CD14-positive monocyte (primary cell): ENCODE measurements at regions not wholly inside any gene's neighbourhood (a gene's known extent, or its start where the extent isn't known, plus 50 kb on each side); places are given as distances from the start of the nearest gene placed in this dataset.
"Not testable (repeated sequence)": the region's sequence is repeated elsewhere in the genome, so short reads cannot be mapped to it uniquely, and the experiment has no call there.

Source experiments
- DNase-seq, 3 donors: peaks; one replicate each; pipeline ENCODE4 v3.0.0-alpha.2; 2011 to 2022
- H2AFZ ChIP-seq: 2 replicates; pipeline ENCODE4 v1.6.0; 2012; ENCODE audit warnings: mild to moderate bottlenecking, low read depth, low read length, inconsistent platforms; ENCODE audit not compliant: insufficient read depth, poor library complexity, severe bottlenecking
- H3K27ac ChIP-seq, 2 donors: 1 replicate in 1 of 2; 2 replicates in 1 of 2; pipeline ENCODE4 v1.5.1; 2012 to 2013; ENCODE audit warnings: low read length in 2 of 2, control low read depth in 1 of 2, inconsistent platforms in 1 of 2, low read depth in 1 of 2, mild to moderate bottlenecking in 1 of 2
- H3K27me3 ChIP-seq, 2 donors: one replicate each; pipeline versions ENCODE4 v1.6.0 to v1.6.1; 2011 to 2013; ENCODE audit warnings: low read length in 2 of 2; ENCODE audit not compliant: control insufficient read depth in 2 of 2, insufficient read depth in 2 of 2
- H3K36me3 ChIP-seq, 2 donors: replicated peaks in 1 of 2; 1 replicate in 1 of 2; 2 replicates in 1 of 2; pipeline versions ENCODE4 v1.5.1 to v1.6.1; 2012 to 2013; ENCODE audit warnings: low read length in 2 of 2, control low read depth in 1 of 2, inconsistent platforms in 1 of 2, mild to moderate bottlenecking in 1 of 2; ENCODE audit not compliant: insufficient read depth in 2 of 2, control insufficient read depth in 1 of 2
- H3K4me1 ChIP-seq, 2 donors: 1 replicate in 1 of 2; 2 replicates in 1 of 2; pipeline versions ENCODE4 v1.5.1 to v1.6.1; 2012 to 2013; ENCODE audit warnings: low read length in 2 of 2, control low read depth in 1 of 2, inconsistent platforms in 1 of 2, mild to moderate bottlenecking in 1 of 2, moderate library complexity in 1 of 2; ENCODE audit not compliant: insufficient read depth in 2 of 2, control insufficient read depth in 1 of 2
- H3K4me2 ChIP-seq: replicated peaks from 2 replicates; pipeline ENCODE3; 2012; ENCODE audit warnings: low read length, moderate library complexity, mild to moderate bottlenecking; ENCODE audit not compliant: poor library complexity, severe bottlenecking; ENCODE audit errors: extremely low read depth
- H3K4me3 ChIP-seq, 3 experiments: fragments of 200-600 bp in 1 of 3; sonication (generic) in 1 of 3; replicated peaks in 1 of 3; 1 replicate in 2 of 3; 2 replicates in 1 of 3; pipeline ENCODE4 v1.5.1; 2011 to 2013; ENCODE audit warnings: low read length in 3 of 3, mild to moderate bottlenecking in 3 of 3, control low read depth in 2 of 3, low read depth in 2 of 3, inconsistent platforms in 1 of 3, moderate library complexity in 1 of 3
- H3K79me2 ChIP-seq: 2 replicates; pipeline ENCODE4 v1.6.0; 2012; ENCODE audit warnings: mild to moderate bottlenecking, control low read depth, inconsistent platforms, low read length, moderate library complexity; ENCODE audit not compliant: insufficient read depth
- H3K9ac ChIP-seq: 2 replicates; pipeline ENCODE4 v1.6.0; 2017; ENCODE audit warnings: low read length, mild to moderate bottlenecking; ENCODE audit not compliant: insufficient read depth, poor library complexity, severe bottlenecking
- H3K9me3 ChIP-seq, 2 donors: replicated peaks in 1 of 2; 1 replicate in 1 of 2; 2 replicates in 1 of 2; pipeline versions ENCODE4 v1.5.1 to v1.6.1; 2012 to 2013; ENCODE audit warnings: low read length in 2 of 2, control low read depth in 1 of 2; ENCODE audit not compliant: control insufficient read depth in 1 of 2, insufficient read depth in 1 of 2
- H4K20me1 ChIP-seq: 2 replicates; pipeline ENCODE4 v1.6.0; 2012; ENCODE audit warnings: mild to moderate bottlenecking, low read length, control low read depth, moderate library complexity; ENCODE audit not compliant: insufficient read depth
- H3K27ac Mint-ChIP-seq, 7 donors: one replicate each; pipeline ENCODE4 v1.8.0; 2020; ENCODE audit warnings: mild to moderate bottlenecking in 7 of 7, mixed read lengths in 7 of 7, moderate library complexity in 6 of 7, inconsistent platforms in 2 of 7
- H3K27me3 Mint-ChIP-seq, 3 donors: one replicate each; pipeline ENCODE4 v1.8.0; 2021 to 2022; ENCODE audit warnings: low read depth in 3 of 3, mild to moderate bottlenecking in 3 of 3, mixed read lengths in 3 of 3, moderate library complexity in 3 of 3, inconsistent platforms in 1 of 3
- H3K36me3 Mint-ChIP-seq, 2 donors: one replicate each; pipeline ENCODE4 v1.8.0; 2020; ENCODE audit warnings: mixed read lengths in 2 of 2, inconsistent platforms in 1 of 2, mild to moderate bottlenecking in 1 of 2
- H3K4me1 Mint-ChIP-seq: one replicate; pipeline ENCODE4 v1.8.0; 2020; ENCODE audit warnings: mild to moderate bottlenecking, mixed read lengths
- H3K4me3 Mint-ChIP-seq, 2 donors: one replicate each; pipeline ENCODE4 v1.8.0; 2020; ENCODE audit warnings: mild to moderate bottlenecking in 2 of 2, mixed read lengths in 2 of 2, moderate library complexity in 1 of 2
- H3K9me3 Mint-ChIP-seq, 7 donors: one replicate each; pipeline ENCODE4 v1.8.0; 2020 to 2022; ENCODE audit warnings: mixed read lengths in 7 of 7, mild to moderate bottlenecking in 6 of 7, moderate library complexity in 6 of 7, inconsistent platforms in 2 of 7
- WGBS: methylation state at CpG from one replicate; pipeline ENCODE4 v1.1.5; 2013; ENCODE audit warnings: missing lambda C conversion rate; ENCODE audit not compliant: insufficient coverage; 5-methylcytosine and 5-hydroxymethylcytosine counted together
- intact Hi-C, 2 donors: fragments of 100-400 bp; cut with micrococcal nuclease; formaldehyde crosslinking; loops; one replicate each; pipeline versions ENCODE4 v1.15.0 to v1.15.1; 2023
- TF ChIP-seq, protein P1 (sequence below): fragments of 200-600 bp; IDR thresholded peaks from one replicate; pipeline ENCODE4 v1.8.0; 2022; ENCODE audit warnings: antibody characterized with exemption, mild to moderate bottlenecking

DNA sequence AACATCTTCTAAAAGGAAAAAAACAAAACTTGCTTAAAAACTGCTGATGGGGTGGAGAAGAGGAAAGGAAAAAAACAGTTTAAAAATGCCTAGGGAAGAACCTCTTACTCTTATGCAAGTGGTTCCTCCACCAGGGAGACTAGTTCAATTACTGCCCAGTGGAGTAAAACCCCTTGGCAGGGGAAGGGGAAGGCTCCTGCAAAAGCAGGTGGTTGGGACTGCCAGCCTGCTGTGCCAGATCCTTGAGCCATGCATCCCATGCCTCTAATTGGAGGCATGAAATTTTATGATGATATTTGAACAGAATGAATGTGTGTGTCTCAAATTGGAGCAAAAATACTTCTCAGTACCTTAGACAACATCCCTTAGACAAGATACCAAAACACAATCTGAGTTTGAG lies 118.8 kb downstream of the FSCB start:
- intact Hi-C loops, result no loop called here
- Histone ChIP-seq H3K9me3 (peaks cover 8 to 11% of the 10 kb centered on the region in 2 donors), H3K4me3 (no peak overlapping the region), H4K20me1 (no peaks in the 10 kb centered on the region), H2AFZ (no peak overlapping the region), H3K4me2 (no peak overlapping the region), H3K79me2 (no peaks in the 10 kb centered on the region), H3K9ac (no peak overlapping the region), H3K4me1 (no peaks in the 10 kb centered on the region), H3K27ac (no peak overlapping the region), H3K36me3 (no peaks in the 10 kb centered on the region), H3K27me3 (no peaks in the 10 kb centered on the region)
- Mint-ChIP-seq H3K36me3 (no peaks in the 10 kb centered on the region), H3K4me1 (no peaks in the 10 kb centered on the region), H3K9me3 (peaks cover 0 to 24% (median 4%) of the 10 kb centered on the region in 7 donors), H3K27me3 (peaks cover 0 to 2% (median 0%) of the 10 kb centered on the region in 3 donors), H3K27ac (no peak overlapping the region), H3K4me3 (no peak overlapping the region)
- DNase-seq, result no peak
- TF ChIP-seq, protein P1, sequence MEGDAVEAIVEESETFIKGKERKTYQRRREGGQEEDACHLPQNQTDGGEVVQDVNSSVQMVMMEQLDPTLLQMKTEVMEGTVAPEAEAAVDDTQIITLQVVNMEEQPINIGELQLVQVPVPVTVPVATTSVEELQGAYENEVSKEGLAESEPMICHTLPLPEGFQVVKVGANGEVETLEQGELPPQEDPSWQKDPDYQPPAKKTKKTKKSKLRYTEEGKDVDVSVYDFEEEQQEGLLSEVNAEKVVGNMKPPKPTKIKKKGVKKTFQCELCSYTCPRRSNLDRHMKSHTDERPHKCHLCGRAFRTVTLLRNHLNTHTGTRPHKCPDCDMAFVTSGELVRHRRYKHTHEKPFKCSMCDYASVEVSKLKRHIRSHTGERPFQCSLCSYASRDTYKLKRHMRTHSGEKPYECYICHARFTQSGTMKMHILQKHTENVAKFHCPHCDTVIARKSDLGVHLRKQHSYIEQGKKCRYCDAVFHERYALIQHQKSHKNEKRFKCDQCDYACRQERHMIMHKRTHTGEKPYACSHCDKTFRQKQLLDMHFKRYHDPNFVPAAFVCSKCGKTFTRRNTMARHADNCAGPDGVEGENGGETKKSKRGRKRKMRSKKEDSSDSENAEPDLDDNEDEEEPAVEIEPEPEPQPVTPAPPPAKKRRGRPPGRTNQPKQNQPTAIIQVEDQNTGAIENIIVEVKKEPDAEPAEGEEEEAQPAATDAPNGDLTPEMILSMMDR, result no peak

DNA sequence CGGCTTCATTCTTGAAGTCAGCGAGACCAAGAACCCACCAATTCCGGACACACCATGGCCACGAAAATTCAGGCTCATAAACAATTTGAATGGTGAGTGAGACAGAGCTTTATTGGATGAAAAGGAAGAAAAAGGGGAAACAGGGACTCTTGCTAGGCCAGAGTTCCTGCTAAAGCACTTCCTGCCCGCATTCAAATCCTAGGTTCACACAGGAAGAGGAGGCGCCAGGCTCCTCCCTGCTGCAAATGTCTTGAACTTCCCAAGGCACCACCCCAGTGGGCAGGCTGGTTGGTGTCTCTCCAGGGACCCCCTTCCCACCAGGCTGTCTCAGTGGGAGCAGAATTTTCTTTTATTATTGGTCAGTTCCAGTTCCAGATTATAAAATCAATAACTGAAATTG lies 121.2 kb downstream of the FSCB start:
- Mint-ChIP-seq H3K9me3 (peaks cover 0 to 30% (median 5%) of the 10 kb centered on the region in 7 donors), H3K27ac (peak overlapping the region in 1 of 7 donors; percentile 50), H3K36me3 (no peaks in the 10 kb centered on the region), H3K4me1 (no peaks in the 10 kb centered on the region), H3K27me3 (peaks cover 0 to 2% (median 0%) of the 10 kb centered on the region in 3 donors), H3K4me3 (no peak overlapping the region)
- Histone ChIP-seq H3K27ac (no peak overlapping the region), H3K4me1 (no peaks in the 10 kb centered on the region), H3K27me3 (no peaks in the 10 kb centered on the region), H3K4me2 (no peak overlapping the region), H3K4me3 (no peak overlapping the region), H4K20me1 (no peaks in the 10 kb centered on the region), H3K36me3 (no peaks in the 10 kb centered on the region), H3K9ac (no peak overlapping the region), H3K9me3 (peaks cover 8 to 11% of the 10 kb centered on the region in 2 donors), H2AFZ (no peak overlapping the region), H3K79me2 (no peaks in the 10 kb centered on the region)
- DNase-seq, result no peak
- 100% methylated on average over 2 of the region's 6 CpGs for WGBS
- intact Hi-C loops, result no loop called here
- TF ChIP-seq, protein P1, result no peak

DNA sequence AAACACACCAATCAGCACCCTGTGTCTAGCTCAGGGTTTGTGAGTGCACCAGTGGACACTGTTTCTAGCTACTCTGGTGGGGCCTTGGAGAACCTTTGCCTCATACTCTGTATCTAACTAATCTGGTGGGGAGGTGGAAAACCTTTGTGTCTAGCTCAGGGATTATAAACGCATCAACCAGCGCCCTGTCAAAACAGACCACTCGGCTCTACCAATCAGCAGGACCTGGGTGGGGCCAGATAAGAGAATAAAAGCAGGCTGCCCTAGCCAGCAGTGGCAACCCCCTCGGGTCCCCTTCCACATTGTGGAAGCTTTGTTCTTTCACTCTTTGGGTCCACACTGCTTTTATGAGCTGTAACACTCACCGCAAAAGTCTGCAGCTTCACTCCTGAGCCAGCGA lies 121.8 kb downstream of the FSCB start:
- H3K27ac Mint-ChIP-seq, H3K4me3 Mint-ChIP-seq, H3K9ac ChIP-seq, H4K20me1 ChIP-seq, H3K36me3 Mint-ChIP-seq, H3K4me1 Mint-ChIP-seq, H3K27me3 Mint-ChIP-seq, DNase-seq, H3K4me1 ChIP-seq, intact Hi-C loops, H3K4me2 ChIP-seq, H3K27ac ChIP-seq, H3K79me2 ChIP-seq, H3K36me3 ChIP-seq, H3K27me3 ChIP-seq, H2AFZ ChIP-seq, H3K4me3 ChIP-seq: not testable (repeated sequence)
- H3K9me3 ChIP-seq, result peaks cover 8 to 11% of the 10 kb centered on the region in 2 donors
- peaks cover 0 to 30% (median 5%) of the 10 kb centered on the region in 7 donors for H3K9me3 Mint-ChIP-seq
- WGBS, result 81% methylated on average over 6 of the region's 6 CpGs
